Tibial artery (tissue), 4 donors: ENCODE measurements at regions not wholly inside any gene's neighbourhood (a gene's known extent, or its start where the extent isn't known, plus 50 kb on each side); places are given as distances from the start of the nearest gene placed in this dataset.

Experiments
- DNase-seq, 2 donors: peaks; one replicate each; pipeline ENCODE4 v3.0.0-alpha.2; 2019
- H3K27ac ChIP-seq, 2 donors: fragments of 200-600 bp; sonication (generic) in 1 of 2; 1 replicate in 1 of 2; 2 replicates in 1 of 2; pipeline ENCODE4 v1.5.1; 2018 to 2019; ENCODE audit warnings: mild to moderate bottlenecking in 1 of 2
- H3K27me3 ChIP-seq, 2 donors: fragments of 200-600 bp; sonication (generic) in 1 of 2; one replicate each; pipeline versions ENCODE4 v1.5.1 to v1.6.0; 2016 to 2019
- H3K36me3 ChIP-seq, 3 donors: fragments of 200-600 bp; sonication (generic) in 2 of 3; one replicate each; pipeline ENCODE4 v1.5.1; 2016 to 2019; ENCODE audit warnings: mild to moderate bottlenecking in 2 of 3
- H3K4me1 ChIP-seq, 4 donors: fragments of 200-600 bp; sonication (generic) in 2 of 4; 1 replicate in 3 of 4; 2 replicates in 1 of 4; pipeline ENCODE4 v1.5.1; 2016 to 2019
- H3K4me3 ChIP-seq, 2 donors: fragments of 200-600 bp; sonication (generic) in 1 of 2; 1 replicate in 1 of 2; 2 replicates in 1 of 2; pipeline ENCODE4 v1.5.1; 2018 to 2019; ENCODE audit warnings: mild to moderate bottlenecking in 2 of 2
- H3K9me3 ChIP-seq, 3 donors: fragments of 200-600 bp; sonication (generic) in 1 of 3; one replicate each; pipeline ENCODE4 v1.5.1; 2016 to 2019
- CTCF ChIP-seq, 2 experiments: fragments of 200-600 bp in 1 of 2; fragments of 450-650 bp in 1 of 2; IDR thresholded peaks; one replicate each; pipeline ENCODE4 v1.5.1; 2017 to 2019; ENCODE audit warnings: antibody characterized with exemption in 2 of 2, mild to moderate bottlenecking in 1 of 2, moderate library complexity in 1 of 2
- intact Hi-C: fragments of 100-400 bp; cut with DNase I; formaldehyde crosslinking; loops from one replicate; pipeline ENCODE4 v1.15.0; 2023; ENCODE audit warnings: low total_unique reads

DNA sequence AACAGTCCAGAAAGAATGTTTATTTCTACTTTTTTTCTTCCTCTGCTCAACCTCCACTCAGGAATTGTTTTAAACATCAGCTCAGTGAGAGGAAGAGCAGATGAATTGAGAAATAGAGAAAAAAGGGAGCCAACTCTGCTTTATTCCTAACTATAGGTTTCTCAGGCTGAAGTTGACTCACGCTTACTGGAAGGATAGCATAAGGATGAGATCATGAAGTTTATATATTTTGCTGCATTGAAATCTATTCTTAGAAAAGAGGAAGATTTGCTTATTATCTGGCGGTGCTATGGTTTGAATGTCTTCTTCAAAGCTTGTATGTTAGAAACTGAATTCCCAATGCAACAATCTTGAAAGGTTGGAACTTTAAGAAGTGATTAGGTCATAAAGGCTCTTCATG lies 1673.4 kb upstream of the PCDH7 start:
- Histone ChIP-seq H3K36me3 (no peaks in the 10 kb centered on the region), H3K4me1 (no peaks in the 10 kb centered on the region), H3K27ac (no peak overlapping the region), H3K9me3 (no peaks in the 10 kb centered on the region), H3K4me3 (no peak overlapping the region), H3K27me3 (no peaks in the 10 kb centered on the region)
- intact Hi-C loops: no loop called here
- TF ChIP-seq CTCF (IDR thresholded peaks at IDR 0.05): no peak
- DNase-seq: no peak

DNA sequence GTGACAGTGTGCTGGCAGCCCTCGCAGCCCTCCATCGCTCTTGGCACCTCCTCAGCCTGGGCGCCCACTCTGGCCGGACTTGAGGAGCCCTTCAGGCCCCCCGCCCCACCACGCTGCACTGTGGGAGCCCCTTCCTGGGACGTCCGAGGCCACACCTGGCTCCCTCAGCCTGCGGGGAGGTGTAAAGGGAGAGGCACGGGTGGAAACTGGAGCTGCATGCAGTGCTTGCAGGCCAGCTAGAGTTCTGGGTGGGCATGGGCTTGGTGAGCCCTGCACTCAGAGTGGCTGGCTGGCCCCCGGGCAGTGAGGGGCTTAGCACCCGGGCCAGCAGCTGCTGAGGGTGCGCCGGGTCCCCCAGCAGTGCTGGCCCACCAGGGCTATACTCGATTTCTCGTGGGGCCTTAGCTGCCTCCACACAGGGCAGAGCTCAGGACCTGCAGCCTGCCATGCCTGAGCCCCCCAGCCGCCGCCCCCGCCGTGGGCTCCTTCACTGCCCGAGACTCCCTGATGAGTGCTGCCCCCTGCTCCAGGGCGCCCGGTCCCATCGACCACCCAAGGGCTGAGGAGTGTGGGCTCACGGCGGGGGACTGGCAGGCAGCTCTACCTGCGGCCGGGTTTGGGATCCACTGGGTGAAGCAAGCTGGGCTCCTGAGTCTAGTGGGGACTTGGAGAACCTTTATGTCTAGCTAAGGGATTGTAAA lies 1672.7 kb upstream of the PCDH7 start:
- Histone ChIP-seq H3K4me3 (no peak overlapping the region), H3K9me3 (no peaks in the 10 kb centered on the region), H3K36me3 (no peaks in the 10 kb centered on the region), H3K27me3 (no peaks in the 10 kb centered on the region), H3K4me1 (no peaks in the 10 kb centered on the region), H3K27ac (no peak overlapping the region)
- intact Hi-C loops: no loop called here
- no peak for TF ChIP-seq CTCF (IDR thresholded peaks at IDR 0.05)
- no peak for DNase-seq

GRCh38 chr4:29051381-29051965 lies 1668.7 kb upstream of the PCDH7 start:
- TF ChIP-seq CTCF (IDR thresholded peaks at IDR 0.05): no peak
- DNase-seq: no peak
- H3K27me3 ChIP-seq: no peaks in the 10 kb centered on the region
- no peaks in the 10 kb centered on the region for H3K4me1 ChIP-seq
- intact Hi-C loops: no loop called here
- H3K9me3 ChIP-seq: no peaks in the 10 kb centered on the region
- no peak overlapping the region for H3K27ac ChIP-seq
- no peaks in the 10 kb centered on the region for H3K36me3 ChIP-seq
- H3K4me3 ChIP-seq: no peak overlapping the region

- Histone ChIP-seq H3K27ac (no peak overlapping the region), H3K4me1 (no peaks in the 10 kb centered on the region), H3K36me3 (no peaks in the 10 kb centered on the region), H3K4me3 (no peak overlapping the region), H3K9me3 (no peaks in the 10 kb centered on the region), H3K27me3 (no peaks in the 10 kb centered on the region)
- TF ChIP-seq CTCF (IDR thresholded peaks at IDR 0.05): no peak
- intact Hi-C loops: no loop called here
- DNase-seq: no peak
Measured at GRCh38 chr4:29052266-29052665, 1667.9 kb upstream of the PCDH7 start.

DNA sequence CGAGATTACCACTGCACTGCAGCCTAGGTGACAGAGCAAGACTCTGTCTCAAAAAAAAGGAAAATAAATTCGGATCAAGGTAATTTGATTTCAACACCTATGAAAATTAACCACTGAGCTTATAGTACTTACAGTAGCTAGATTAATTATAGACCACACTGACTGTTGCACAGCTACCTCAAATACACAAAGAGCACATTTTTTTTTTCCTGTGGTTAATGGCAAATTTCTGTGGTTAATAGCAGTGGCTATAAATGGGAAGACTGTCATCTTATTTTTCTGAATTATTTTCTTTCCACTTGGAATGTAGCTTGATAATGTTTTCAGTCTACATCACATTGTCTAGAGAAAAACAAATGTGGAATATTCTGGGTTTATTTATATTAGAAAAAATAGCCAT lies 1661.6 kb upstream of the PCDH7 start:
- TF ChIP-seq CTCF (IDR thresholded peaks at IDR 0.05): no peak
- Histone ChIP-seq H3K36me3 (no peaks in the 10 kb centered on the region), H3K9me3 (no peaks in the 10 kb centered on the region), H3K27ac (no peak overlapping the region), H3K4me1 (no peaks in the 10 kb centered on the region), H3K27me3 (no peaks in the 10 kb centered on the region), H3K4me3 (no peak overlapping the region)
- no peak for DNase-seq
- intact Hi-C loops: no loop called here
